ENCODE measurements at regions not wholly inside any gene's neighbourhood (a gene's known extent, or its start where the extent isn't known, plus 50 kb on each side); places are given as distances from the start of the nearest gene placed in this dataset.
"Not testable (repeated sequence)": the region's sequence is repeated elsewhere in the genome, so short reads cannot be mapped to it uniquely, and the experiment has no call there.

DNA sequence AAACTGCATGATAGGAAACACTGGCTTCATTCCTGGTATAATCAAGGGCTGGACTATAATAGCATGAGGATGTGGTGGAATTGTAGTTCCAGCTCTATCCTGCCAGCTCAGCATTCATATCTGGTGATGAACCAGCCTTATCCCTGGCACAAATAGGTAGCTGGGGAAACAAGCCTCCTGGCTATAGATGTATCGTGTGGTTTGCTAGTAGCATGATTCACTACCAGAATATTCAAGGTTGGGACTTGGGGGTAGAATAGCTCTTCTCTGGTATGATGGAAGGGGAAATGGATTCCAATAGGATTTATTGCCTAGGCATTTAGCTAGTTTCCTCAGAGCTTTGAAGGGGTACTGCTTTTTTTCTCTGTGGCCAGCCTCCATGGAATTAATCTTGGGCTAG, 532.8 kb downstream of the FBXO15 start:
- no peak for DNase-seq

GRCh38 chr18:73613706-73614340, 533.8 kb downstream of the FBXO15 start:
- no peak for DNase-seq

GRCh38 chr18:73597832-73598615, 549.6 kb downstream of the FBXO15 start:
- no peak for DNase-seq

- DNase-seq: no peak
Observed at GRCh38 chr18:73594749-73595148, 552.9 kb downstream of the FBXO15 start.

DNA sequence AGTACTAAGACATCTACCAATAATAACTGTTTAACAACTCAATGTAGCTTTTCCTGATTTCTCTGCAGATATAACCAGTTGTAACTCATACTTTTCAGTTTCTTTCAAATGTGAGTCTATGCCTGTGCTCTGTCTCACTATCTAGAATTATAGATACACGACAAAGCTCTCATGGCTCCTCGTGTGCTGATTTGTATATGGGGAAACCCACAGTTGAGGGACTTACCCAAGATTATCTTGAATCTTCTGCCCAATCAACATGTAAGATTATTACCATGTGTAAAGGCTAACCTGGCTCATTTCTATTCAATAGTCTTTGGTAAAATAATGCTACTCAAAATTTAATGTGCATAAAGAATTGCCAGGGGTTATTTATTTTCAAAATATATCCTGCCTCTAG, 554.4 kb downstream of the FBXO15 start:
- DNase-seq: no peak

- no peak for DNase-seq
Observed at GRCh38 chr18:73590950-73591349, 556.7 kb downstream of the FBXO15 start.

- DNase-seq: no peak
Observed at GRCh38 chr18:73579698-73580097, 567.9 kb downstream of the FBXO15 start.

- DNase-seq: no peak
Observed at GRCh38 chr18:73577365-73577764, 570.3 kb downstream of the FBXO15 start.

- DNase-seq: no peak
Observed at GRCh38 chr18:73563901-73564472, 583.6 kb downstream of the FBXO15 start.

GRCh38 chr18:73563345-73563744, 584.3 kb downstream of the FBXO15 start:
- no peak for DNase-seq

- no peak for DNase-seq
Observed at GRCh38 chr18:73556904-73557303, 590.7 kb downstream of the FBXO15 start.

DNA sequence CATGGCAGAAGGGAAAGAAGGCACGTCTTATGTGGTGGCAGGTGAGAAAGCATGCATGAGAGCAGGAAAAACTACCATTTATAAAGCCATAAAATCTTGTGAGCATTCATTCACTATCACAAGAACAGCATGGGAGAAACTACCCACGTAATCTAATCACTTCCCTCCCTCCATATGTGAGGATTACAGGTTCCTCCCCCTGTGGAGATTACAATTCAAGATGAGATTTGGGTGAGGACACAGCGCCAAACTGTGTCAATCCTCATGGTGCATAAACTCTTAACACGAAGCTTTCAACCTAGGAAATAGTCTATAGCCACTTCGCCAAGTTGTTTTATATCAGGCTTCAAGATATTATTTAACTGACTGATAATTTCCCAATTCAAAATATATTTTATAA, 595.5 kb downstream of the FBXO15 start:
- no peak for DNase-seq

DNA sequence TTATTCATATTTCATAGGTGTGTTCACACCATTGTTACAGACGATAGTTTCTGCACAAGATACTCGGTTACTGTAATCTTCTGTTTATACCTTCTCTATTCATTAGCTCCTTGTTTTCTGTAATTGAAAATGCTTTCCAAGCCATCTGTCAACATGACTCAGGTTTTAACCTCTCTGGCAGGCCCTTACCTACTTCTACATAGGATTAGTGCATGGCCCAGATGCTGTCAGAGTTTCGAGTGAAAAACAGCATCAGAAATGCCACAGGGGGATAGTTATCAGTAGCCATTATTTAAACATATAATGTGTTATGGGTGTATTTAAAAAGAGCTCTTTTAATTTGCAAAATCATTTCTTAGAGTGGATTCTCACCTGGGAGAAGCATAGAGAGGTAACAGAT, 596.4 kb downstream of the FBXO15 start:
- no peak for DNase-seq

- DNase-seq: no peak
Observed at GRCh38 chr18:73549236-73549635, 598.4 kb downstream of the FBXO15 start.

DNA sequence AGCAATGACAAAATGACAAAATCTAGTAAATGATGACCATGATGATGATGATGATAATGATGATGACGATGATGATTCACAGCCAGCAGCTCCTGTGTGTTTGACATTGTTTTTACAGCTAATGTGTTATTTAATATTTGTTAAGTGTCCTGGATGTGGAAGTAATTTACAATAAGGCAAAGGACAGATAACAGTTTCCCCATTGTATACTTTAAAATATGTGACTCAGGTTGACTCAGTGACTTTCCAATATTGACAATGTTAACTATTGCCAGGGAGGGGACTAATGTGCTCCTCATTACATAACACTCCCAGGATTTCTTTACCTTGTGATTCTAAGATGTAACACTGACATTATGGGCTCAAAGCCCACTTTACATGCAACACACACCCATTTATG, 602.2 kb downstream of the FBXO15 start:
- no peak for DNase-seq

DNA sequence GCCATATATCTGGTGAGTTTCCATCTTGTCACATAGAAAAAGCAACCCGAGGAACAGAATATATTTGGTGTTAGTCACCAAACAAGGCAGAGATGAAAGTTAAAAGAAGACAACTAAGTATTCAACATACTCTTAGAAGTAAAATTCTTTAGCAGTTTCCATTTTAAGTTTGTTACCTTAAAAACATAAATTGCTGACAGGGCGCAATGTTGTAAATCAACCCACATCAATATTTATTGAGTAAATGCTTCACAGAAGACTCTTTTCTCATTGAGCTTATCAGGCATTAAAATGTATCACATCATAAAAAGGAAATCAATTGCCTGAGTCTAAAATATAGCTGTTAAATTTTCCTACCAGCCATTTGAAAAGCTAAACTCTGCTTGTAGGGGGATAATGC, 603.0 kb downstream of the FBXO15 start:
- no peak for DNase-seq

GRCh38 chr18:73544032-73544431, 603.6 kb downstream of the FBXO15 start:
- no peak for DNase-seq

- DNase-seq: no peak
Observed at GRCh38 chr18:73535990-73536389, 611.6 kb downstream of the FBXO15 start.

GRCh38 chr18:73535189-73535588, 612.4 kb downstream of the FBXO15 start:
- no peak for DNase-seq

GRCh38 chr18:73531601-73532000, 616.0 kb downstream of the FBXO15 start:
- no peak for DNase-seq

DNA sequence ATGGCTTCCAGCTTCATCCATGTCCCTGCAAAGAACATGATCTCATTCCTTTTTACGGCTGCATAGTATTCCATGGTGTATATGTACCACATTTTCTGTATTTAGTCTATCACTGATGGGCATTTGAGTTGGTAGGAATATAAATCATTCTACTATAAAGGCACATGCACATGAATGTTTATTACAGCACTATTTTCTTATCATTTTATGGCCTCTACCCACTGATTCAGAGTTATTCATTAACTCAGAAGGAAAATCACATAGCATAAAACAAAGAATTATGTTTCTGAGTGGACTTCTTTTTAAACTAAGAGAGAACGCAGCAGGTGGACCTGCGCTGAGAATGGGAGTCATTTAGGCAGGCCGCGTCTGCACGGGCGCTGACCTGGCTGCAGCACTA, 619.6 kb downstream of the FBXO15 start:
- no peak for DNase-seq

GRCh38 chr18:73520229-73520628, 627.4 kb downstream of the FBXO15 start:
- DNase-seq: no peak

DNA sequence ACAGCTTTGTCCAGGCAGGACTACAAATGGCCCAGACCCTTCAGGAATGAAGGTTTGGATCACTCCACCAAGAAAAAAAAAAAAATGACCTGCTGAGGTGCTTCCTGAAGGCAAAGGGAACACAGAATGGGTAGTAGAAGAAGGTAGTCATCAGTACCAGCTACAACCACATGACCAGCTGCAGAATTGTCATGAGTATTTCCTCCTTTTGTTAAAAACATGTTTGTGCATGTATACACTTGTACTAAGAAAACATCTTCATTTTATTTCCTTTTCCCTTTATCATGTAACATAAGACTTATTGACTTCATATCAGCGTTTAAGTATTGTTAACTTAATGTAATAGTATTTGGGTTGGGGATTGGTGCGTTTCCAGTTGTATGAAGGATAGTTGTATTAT, 631.6 kb downstream of the FBXO15 start:
- DNase-seq: not testable (repeated sequence)

- DNase-seq: no peak
Observed at GRCh38 chr18:73514449-73514848, 633.2 kb downstream of the FBXO15 start.
